ENCODE measurements at regions not wholly inside any gene's neighbourhood (a gene's known extent, or its start where the extent isn't known, plus 50 kb on each side); places are given as distances from the start of the nearest gene placed in this dataset.

DNA sequence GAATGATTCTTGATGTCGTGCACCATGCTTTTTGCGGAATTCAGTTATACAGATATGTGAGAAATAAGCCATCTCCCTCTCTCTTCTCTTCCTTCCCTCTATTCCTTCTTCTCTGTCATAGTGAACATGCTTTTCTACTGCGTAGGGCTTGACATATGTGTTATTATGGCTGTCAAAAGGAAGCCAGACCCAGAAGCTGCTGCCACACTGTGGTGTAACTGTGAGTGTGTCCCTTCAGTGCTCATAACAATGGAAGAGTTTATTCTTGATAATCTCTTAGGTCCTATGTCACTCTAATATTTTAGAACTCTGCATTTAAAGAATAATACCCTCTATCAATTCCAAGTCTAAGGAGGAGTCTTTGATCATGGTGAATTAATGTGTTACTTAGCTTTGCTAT lies 208.9 kb upstream of the TMTC4 start:
- DNase-seq (ENCODE audit: low read depth, low spot score) = no peak
- no peaks in the 10 kb centered on the region for H3K36me3 ChIP-seq (ENCODE audit: control insufficient read depth in 2 of 2, extremely low read depth in 1 of 2, insufficient read depth in 2 of 2, low read length in 2 of 2)
- no peak for TF ChIP-seq EZH2 (IDR thresholded peaks at IDR 0.05; ENCODE audit: low read length)
- TF ChIP-seq, protein P1, sequence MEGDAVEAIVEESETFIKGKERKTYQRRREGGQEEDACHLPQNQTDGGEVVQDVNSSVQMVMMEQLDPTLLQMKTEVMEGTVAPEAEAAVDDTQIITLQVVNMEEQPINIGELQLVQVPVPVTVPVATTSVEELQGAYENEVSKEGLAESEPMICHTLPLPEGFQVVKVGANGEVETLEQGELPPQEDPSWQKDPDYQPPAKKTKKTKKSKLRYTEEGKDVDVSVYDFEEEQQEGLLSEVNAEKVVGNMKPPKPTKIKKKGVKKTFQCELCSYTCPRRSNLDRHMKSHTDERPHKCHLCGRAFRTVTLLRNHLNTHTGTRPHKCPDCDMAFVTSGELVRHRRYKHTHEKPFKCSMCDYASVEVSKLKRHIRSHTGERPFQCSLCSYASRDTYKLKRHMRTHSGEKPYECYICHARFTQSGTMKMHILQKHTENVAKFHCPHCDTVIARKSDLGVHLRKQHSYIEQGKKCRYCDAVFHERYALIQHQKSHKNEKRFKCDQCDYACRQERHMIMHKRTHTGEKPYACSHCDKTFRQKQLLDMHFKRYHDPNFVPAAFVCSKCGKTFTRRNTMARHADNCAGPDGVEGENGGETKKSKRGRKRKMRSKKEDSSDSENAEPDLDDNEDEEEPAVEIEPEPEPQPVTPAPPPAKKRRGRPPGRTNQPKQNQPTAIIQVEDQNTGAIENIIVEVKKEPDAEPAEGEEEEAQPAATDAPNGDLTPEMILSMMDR (optimal IDR thresholded peaks at IDR 0.05 in 1 of 3, IDR thresholded peaks at IDR 0.05 in 1 of 3, conservative IDR thresholded peaks at IDR 0.05 in 1 of 3; ENCODE audit: extremely low read depth in 1 of 3, insufficient read depth in 2 of 3, low read length in 3 of 3) = peak in 1 of 3 experiments; percentile 14
- H3K9ac ChIP-seq (ENCODE audit: control insufficient read depth, extremely low read depth, insufficient read depth, low read length) = no peak overlapping the region
- H2AFZ ChIP-seq (ENCODE audit: control insufficient read depth, low read length) = no peak overlapping the region
- H3K27me3 ChIP-seq (ENCODE audit: control insufficient read depth, extremely low read depth, insufficient read depth, low read length) = no peaks in the 10 kb centered on the region
- H3K79me2 ChIP-seq (ENCODE audit: control insufficient read depth, insufficient read depth, low read length) = no peaks in the 10 kb centered on the region
- no peaks in the 10 kb centered on the region for H3K4me1 ChIP-seq (ENCODE audit: control insufficient read depth, extremely low read depth, insufficient read depth, low read length)
- FAIRE-seq = no peak
- dilution Hi-C loops (cut with MboI; ENCODE audit: extremely low pct_ligation_motif_present, low sequenced_read_pairs) = no loop called here
- H3K27ac ChIP-seq (ENCODE audit: control insufficient read depth, insufficient read depth, low read length) = no peak overlapping the region
- no peak overlapping the region for H3K4me3 ChIP-seq (ENCODE audit: control insufficient read depth in 2 of 3, extremely low read depth in 1 of 3, insufficient read depth in 2 of 3, low read depth in 1 of 3, low read length in 3 of 3)
- H3K9me1 ChIP-seq (ENCODE audit: control insufficient read depth, extremely low read depth, insufficient read depth, low read length) = no peaks in the 10 kb centered on the region
- no peak overlapping the region for H3K4me2 ChIP-seq (ENCODE audit: control insufficient read depth, extremely low read depth, insufficient read depth, low read depth, low read length)
- no peaks in the 10 kb centered on the region for H4K20me1 ChIP-seq (ENCODE audit: control insufficient read depth, extremely low read depth, insufficient read depth, low read length)
- H3K9me3 ChIP-seq (ENCODE audit: control insufficient read depth, low read depth, low read length) = no peaks in the 10 kb centered on the region

DNA sequence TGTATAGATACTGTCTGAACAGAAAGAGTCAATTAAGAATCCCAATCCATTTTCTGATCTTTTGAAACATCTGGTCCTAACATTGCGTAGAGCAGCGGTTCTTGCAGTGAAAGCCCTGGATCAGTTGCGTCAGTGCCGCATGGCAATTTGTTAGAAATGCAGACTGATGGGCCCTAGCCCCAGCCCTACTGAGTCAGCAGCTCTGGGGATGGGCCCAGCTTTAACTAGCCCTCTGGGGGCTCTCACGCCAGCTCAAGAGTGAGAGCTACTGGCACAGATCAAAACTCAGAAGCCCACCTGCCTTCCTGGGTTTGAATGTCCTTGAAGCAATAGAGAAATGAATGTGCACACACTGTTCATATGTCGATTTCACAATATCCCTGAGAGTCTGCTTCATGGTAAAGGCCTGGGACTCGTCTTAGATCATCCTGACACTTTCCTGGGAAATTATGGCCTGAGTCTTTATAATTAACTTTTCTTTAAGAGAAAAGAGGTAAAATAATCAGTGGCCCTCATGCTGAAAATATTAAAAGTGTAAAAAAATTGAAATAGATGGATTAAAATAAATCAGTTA lies 206.8 kb upstream of the TMTC4 start:
- no peak overlapping the region for H3K4me2 ChIP-seq (ENCODE audit: control insufficient read depth, extremely low read depth, insufficient read depth, low read depth, low read length)
- no peak overlapping the region for H3K27ac ChIP-seq (ENCODE audit: control insufficient read depth, insufficient read depth, low read length)
- no peaks in the 10 kb centered on the region for H3K4me1 ChIP-seq (ENCODE audit: control insufficient read depth, extremely low read depth, insufficient read depth, low read length)
- no peak overlapping the region for H3K4me3 ChIP-seq (ENCODE audit: control insufficient read depth in 2 of 3, extremely low read depth in 1 of 3, insufficient read depth in 2 of 3, low read depth in 1 of 3, low read length in 3 of 3)
- no peak overlapping the region for H3K9ac ChIP-seq (ENCODE audit: control insufficient read depth, extremely low read depth, insufficient read depth, low read length)
- H3K9me1 ChIP-seq (ENCODE audit: control insufficient read depth, extremely low read depth, insufficient read depth, low read length) = no peaks in the 10 kb centered on the region
- no peak for DNase-seq (ENCODE audit: low read depth, low spot score)
- H4K20me1 ChIP-seq (ENCODE audit: control insufficient read depth, extremely low read depth, insufficient read depth, low read length) = no peaks in the 10 kb centered on the region
- H3K79me2 ChIP-seq (ENCODE audit: control insufficient read depth, insufficient read depth, low read length) = no peaks in the 10 kb centered on the region
- H3K27me3 ChIP-seq (ENCODE audit: control insufficient read depth, extremely low read depth, insufficient read depth, low read length) = no peaks in the 10 kb centered on the region
- dilution Hi-C loops (cut with MboI; ENCODE audit: extremely low pct_ligation_motif_present, low sequenced_read_pairs) = no loop called here
- no peak overlapping the region for H2AFZ ChIP-seq (ENCODE audit: control insufficient read depth, low read length)
- H3K9me3 ChIP-seq (ENCODE audit: control insufficient read depth, low read depth, low read length) = no peaks in the 10 kb centered on the region
- no peak for TF ChIP-seq EZH2 (IDR thresholded peaks at IDR 0.05; ENCODE audit: low read length)
- TF ChIP-seq, protein P1 (optimal IDR thresholded peaks at IDR 0.05 in 1 of 3, IDR thresholded peaks at IDR 0.05 in 1 of 3, conservative IDR thresholded peaks at IDR 0.05 in 1 of 3; ENCODE audit: extremely low read depth in 1 of 3, insufficient read depth in 2 of 3, low read length in 3 of 3) = no peak
- no peaks in the 10 kb centered on the region for H3K36me3 ChIP-seq (ENCODE audit: control insufficient read depth in 2 of 2, extremely low read depth in 1 of 2, insufficient read depth in 2 of 2, low read length in 2 of 2)
- FAIRE-seq = no peak
